Stimulated activated effector memory CD8-positive, alpha-beta T cell treated with anti-CD3 and anti-CD28 coated beads, Interleukin-12 subunit alpha, Interleukin-12 subunit beta, amount 100 ng/mL, for 72 hours (primary cell): ENCODE measurements at regions not wholly inside any gene's neighbourhood (a gene's known extent, or its start where the extent isn't known, plus 50 kb on each side); places are given as distances from the start of the nearest gene placed in this dataset.

Source experiments
- ATAC-seq: fragments of 150-1000 bp; cut with Tn5 transposase; 2 replicates; pipeline ENCODE4 v1.10.0; 2021
- DNase-seq, 2 donors: peaks; one replicate each; pipeline ENCODE4 v3.0.0; 2021 to 2022; ENCODE audit warnings: low spot score in 2 of 2
- H3K27ac Mint-ChIP-seq: one replicate; pipeline ENCODE4 v1.8.0; 2022; ENCODE audit warnings: mild to moderate bottlenecking, mixed read lengths
- H3K36me3 Mint-ChIP-seq: one replicate; pipeline ENCODE4 v1.8.0; 2022; ENCODE audit warnings: mild to moderate bottlenecking, mixed read lengths
- H3K4me1 Mint-ChIP-seq: one replicate; pipeline ENCODE4 v1.8.0; 2022; ENCODE audit warnings: mixed read lengths
- H3K4me3 Mint-ChIP-seq: one replicate; pipeline ENCODE4 v1.8.0; 2022; ENCODE audit warnings: mild to moderate bottlenecking, mixed read lengths
- H3K9me3 Mint-ChIP-seq: one replicate; pipeline ENCODE4 v1.8.0; 2022; ENCODE audit warnings: mixed read lengths

- H3K27ac Mint-ChIP-seq = no peak overlapping the region
- DNase-seq (no peak), ATAC-seq (no peak)
- H3K4me1 Mint-ChIP-seq = peaks cover 9% of the 10 kb centered on the region
- no peak overlapping the region for H3K4me3 Mint-ChIP-seq
- H3K9me3 Mint-ChIP-seq = no peaks in the 10 kb centered on the region
- H3K36me3 Mint-ChIP-seq = no peaks in the 10 kb centered on the region
Observed at GRCh38 chrX:39826813-39827543, 270.8 kb downstream of the BCOR start.

GRCh38 chrX:39827951-39828350 lies 269.8 kb downstream of the BCOR start:
- ATAC-seq = no peak
- Mint-ChIP-seq H3K27ac (no peak overlapping the region), H3K9me3 (no peaks in the 10 kb centered on the region), H3K4me3 (no peak overlapping the region), H3K4me1 (peaks cover 9% of the 10 kb centered on the region), H3K36me3 (no peaks in the 10 kb centered on the region)
- DNase-seq = no peak

GRCh38 chrX:39828971-39829370 lies 268.8 kb downstream of the BCOR start:
- peaks cover 4% of the 10 kb centered on the region for H3K4me1 Mint-ChIP-seq
- no peak overlapping the region for H3K27ac Mint-ChIP-seq
- H3K36me3 Mint-ChIP-seq = no peaks in the 10 kb centered on the region
- H3K9me3 Mint-ChIP-seq = no peaks in the 10 kb centered on the region
- ATAC-seq (no peak), DNase-seq (no peak)
- H3K4me3 Mint-ChIP-seq = no peak overlapping the region

- H3K36me3 Mint-ChIP-seq = no peaks in the 10 kb centered on the region
- ATAC-seq (no peak), DNase-seq (no peak)
- H3K27ac Mint-ChIP-seq = no peak overlapping the region
- no peak overlapping the region for H3K4me3 Mint-ChIP-seq
- no peaks in the 10 kb centered on the region for H3K9me3 Mint-ChIP-seq
- no peaks in the 10 kb centered on the region for H3K4me1 Mint-ChIP-seq
Observed at GRCh38 chrX:39829965-39830364, 267.8 kb downstream of the BCOR start.

GRCh38 chrX:39830414-39830813 lies 267.3 kb downstream of the BCOR start:
- Mint-ChIP-seq H3K4me3 (no peak overlapping the region), H3K4me1 (no peaks in the 10 kb centered on the region), H3K9me3 (no peaks in the 10 kb centered on the region), H3K27ac (no peak overlapping the region), H3K36me3 (no peaks in the 10 kb centered on the region)
- DNase-seq (no peak), ATAC-seq (no peak)

- Mint-ChIP-seq H3K36me3 (no peaks in the 10 kb centered on the region), H3K27ac (no peak overlapping the region), H3K4me3 (no peak overlapping the region), H3K9me3 (no peaks in the 10 kb centered on the region), H3K4me1 (no peaks in the 10 kb centered on the region)
- ATAC-seq = no peak
- DNase-seq = no peak
Observed at GRCh38 chrX:39832211-39832610, 265.5 kb downstream of the BCOR start.

GRCh38 chrX:39834600-39834999 lies 263.2 kb downstream of the BCOR start:
- Mint-ChIP-seq H3K36me3 (no peaks in the 10 kb centered on the region), H3K9me3 (no peaks in the 10 kb centered on the region), H3K4me1 (no peaks in the 10 kb centered on the region), H3K4me3 (no peak overlapping the region), H3K27ac (no peak overlapping the region)
- ATAC-seq = peak; percentile 87
- no peak for DNase-seq

GRCh38 chrX:39835241-39835640 lies 262.5 kb downstream of the BCOR start:
- DNase-seq (no peak), ATAC-seq (no peak)
- Mint-ChIP-seq H3K4me3 (no peak overlapping the region), H3K9me3 (no peaks in the 10 kb centered on the region), H3K27ac (no peak overlapping the region), H3K4me1 (no peaks in the 10 kb centered on the region), H3K36me3 (no peaks in the 10 kb centered on the region)

GRCh38 chrX:39835776-39836175 lies 262.0 kb downstream of the BCOR start:
- no peaks in the 10 kb centered on the region for H3K4me1 Mint-ChIP-seq
- no peak overlapping the region for H3K27ac Mint-ChIP-seq
- H3K36me3 Mint-ChIP-seq = no peaks in the 10 kb centered on the region
- no peak overlapping the region for H3K4me3 Mint-ChIP-seq
- no peak for DNase-seq
- no peaks in the 10 kb centered on the region for H3K9me3 Mint-ChIP-seq
- ATAC-seq = no peak

GRCh38 chrX:39836802-39837420 lies 260.8 kb downstream of the BCOR start:
- ATAC-seq (peak; percentile 79), DNase-seq (no peak)
- Mint-ChIP-seq H3K27ac (peak overlapping the region; percentile 29), H3K36me3 (no peaks in the 10 kb centered on the region), H3K4me1 (no peaks in the 10 kb centered on the region), H3K4me3 (no peak overlapping the region), H3K9me3 (no peaks in the 10 kb centered on the region)

- Mint-ChIP-seq H3K27ac (no peak overlapping the region), H3K36me3 (no peaks in the 10 kb centered on the region), H3K4me1 (no peaks in the 10 kb centered on the region), H3K4me3 (no peak overlapping the region), H3K9me3 (no peaks in the 10 kb centered on the region)
- DNase-seq (no peak), ATAC-seq (no peak)
Observed at GRCh38 chrX:39837688-39838087, 260.1 kb downstream of the BCOR start.

GRCh38 chrX:39839371-39839770 lies 258.4 kb downstream of the BCOR start:
- H3K36me3 Mint-ChIP-seq = no peaks in the 10 kb centered on the region
- DNase-seq (no peak), ATAC-seq (no peak)
- no peaks in the 10 kb centered on the region for H3K4me1 Mint-ChIP-seq
- no peak overlapping the region for H3K4me3 Mint-ChIP-seq
- no peak overlapping the region for H3K27ac Mint-ChIP-seq
- H3K9me3 Mint-ChIP-seq = no peaks in the 10 kb centered on the region

- no peak overlapping the region for H3K4me3 Mint-ChIP-seq
- ATAC-seq = no peak
- no peak overlapping the region for H3K27ac Mint-ChIP-seq
- no peak for DNase-seq
- H3K36me3 Mint-ChIP-seq = no peaks in the 10 kb centered on the region
- no peaks in the 10 kb centered on the region for H3K4me1 Mint-ChIP-seq
- H3K9me3 Mint-ChIP-seq = no peaks in the 10 kb centered on the region
Observed at GRCh38 chrX:39840133-39840532, 257.6 kb downstream of the BCOR start.

GRCh38 chrX:39840581-39841093 lies 257.1 kb downstream of the BCOR start:
- no peak for ATAC-seq
- Mint-ChIP-seq H3K4me1 (no peaks in the 10 kb centered on the region), H3K27ac (no peak overlapping the region), H3K36me3 (no peaks in the 10 kb centered on the region), H3K9me3 (no peaks in the 10 kb centered on the region), H3K4me3 (no peak overlapping the region)
- DNase-seq = no peak

- no peak for ATAC-seq
- no peaks in the 10 kb centered on the region for H3K9me3 Mint-ChIP-seq
- no peak for DNase-seq
- no peaks in the 10 kb centered on the region for H3K36me3 Mint-ChIP-seq
- H3K4me1 Mint-ChIP-seq = no peaks in the 10 kb centered on the region
- peak overlapping the region; percentile 64 for H3K27ac Mint-ChIP-seq
- no peak overlapping the region for H3K4me3 Mint-ChIP-seq
Observed at GRCh38 chrX:39841604-39842003, 256.2 kb downstream of the BCOR start.

- Mint-ChIP-seq H3K4me1 (peaks cover 6% of the 10 kb centered on the region), H3K4me3 (no peak overlapping the region), H3K27ac (no peak overlapping the region), H3K9me3 (no peaks in the 10 kb centered on the region), H3K36me3 (peaks cover 6% of the 10 kb centered on the region)
- ATAC-seq (no peak), DNase-seq (no peak)
Observed at GRCh38 chrX:39842281-39842973, 255.3 kb downstream of the BCOR start.
